HepG2 (cell line): ENCODE measurements at regions not wholly inside any gene's neighbourhood (a gene's known extent, or its start where the extent isn't known, plus 50 kb on each side); places are given as distances from the start of the nearest gene placed in this dataset.
"Not testable (repeated sequence)": the region's sequence is repeated elsewhere in the genome, so short reads cannot be mapped to it uniquely, and the experiment has no call there.

Experiments
- ATAC-seq: fragments of 200-7000 bp; cut with Tn5 transposase; 3 replicates; pipeline ENCODE4 v1.9.1; 2020; ENCODE audit warnings: mild to moderate bottlenecking, moderate library complexity
- BruUV-seq: library from RNA; stranded (reverse); fragments of 400-500 nt; replicated peaks from 2 replicates; lab custom pipeline; 2021; lab: Mats Ljungman, UMichigan
- CTCF ChIA-PET: fragments of 300-600 bp; formaldehyde crosslinking; extraction: SDS; loops from one replicate; lab custom pipeline; 2021; ENCODE audit warnings: low total read pairs, inconsistent platforms, low intra/inter-chr PET ratio; lab: Yijun Ruan, JAX
- POLR2A ChIA-PET: fragments of 350-600 bp; sonication (Branson Sonifier 250); formaldehyde crosslinking; loops from one replicate; lab custom pipeline; 2020; ENCODE audit warnings: antibody characterized with exemption, inconsistent platforms; lab: Yijun Ruan, JAX
- DNase-seq: peaks from one replicate; pipeline ENCODE4 v3.0.0-alpha.2; 2015; ENCODE audit warnings: low spot score
- FAIRE-seq: peaks from 3 replicates; lab custom pipeline; 2011; peaks lifted over from hg19 to GRCh38; lab: Jason Lieb, UNC
- H2AFZ ChIP-seq: one replicate; pipeline ENCODE4 v1.6.1; 2011; ENCODE audit warnings: low read length, inconsistent platforms
- H3K27ac ChIP-seq: fragments of 300-600 bp; 3 replicates; pipeline ENCODE4 v1.8.0; 2011; ENCODE audit warnings: mixed run types, mild to moderate bottlenecking, mixed read lengths, low read length, inconsistent platforms; ENCODE audit not compliant: insufficient read depth; ENCODE audit errors: extremely low read length
- H3K27me3 ChIP-seq, 2 experiments: fragments of 200-600 bp in 1 of 2; 2 replicates in 1 of 2; 3 replicates in 1 of 2; pipeline versions ENCODE4 v1.6.0 to v1.8.0; 2011; ENCODE audit warnings: low read length in 2 of 2, mild to moderate bottlenecking in 2 of 2, moderate library complexity in 2 of 2, inconsistent platforms in 1 of 2; ENCODE audit not compliant: insufficient read depth in 2 of 2, control insufficient read depth in 1 of 2
- H3K36me3 ChIP-seq, 2 experiments: fragments of 200-600 bp in 1 of 2; replicated peaks in 1 of 2; 2 replicates in 1 of 2; 3 replicates in 1 of 2; pipeline versions ENCODE4 v1.5.1 to v1.8.0; 2011; ENCODE audit warnings: low read length in 2 of 2, inconsistent platforms in 1 of 2; ENCODE audit not compliant: insufficient read depth in 2 of 2, control insufficient read depth in 1 of 2
- H3K4me1 ChIP-seq: 2 replicates; pipeline ENCODE4 v1.5.1; 2012; ENCODE audit warnings: low read length, inconsistent platforms; ENCODE audit not compliant: insufficient read depth
- H3K4me2 ChIP-seq: 2 replicates; pipeline ENCODE4 v1.6.0; 2011; ENCODE audit warnings: low read depth, low read length, inconsistent platforms
- H3K4me3 ChIP-seq, 3 experiments: fragments of 200-600 bp in 1 of 3; sonication (generic), shearing (Covaris generic) in 1 of 3; replicated peaks in 1 of 3; 2 replicates each; pipeline ENCODE4 v1.5.1; 2011 to 2016; ENCODE audit warnings: low read length in 3 of 3, inconsistent platforms in 2 of 3, low read depth in 2 of 3, mild to moderate bottlenecking in 2 of 3, control low read depth in 1 of 3, mixed read lengths in 1 of 3; ENCODE audit not compliant: insufficient read depth in 1 of 3
- H3K79me2 ChIP-seq: one replicate; pipeline ENCODE4 v1.6.1; 2011; ENCODE audit warnings: low read length, inconsistent platforms; ENCODE audit not compliant: insufficient read depth
- H3K9ac ChIP-seq: 2 replicates; pipeline ENCODE4 v1.6.0; 2011; ENCODE audit warnings: mild to moderate bottlenecking, low read depth, low read length, inconsistent platforms; ENCODE audit not compliant: insufficient read depth
- H3K9me3 ChIP-seq: 2 replicates; pipeline ENCODE4 v1.5.1; 2012; ENCODE audit warnings: mild to moderate bottlenecking, low read length
- H4K20me1 ChIP-seq: 2 replicates; pipeline ENCODE4 v1.6.0; 2011; ENCODE audit warnings: inconsistent platforms, mild to moderate bottlenecking, low read length, moderate library complexity; ENCODE audit not compliant: insufficient read depth
- NR2F1 ChIP-seq, 2 experiments: fragments of 450-650 bp in 1 of 2; formaldehyde crosslinking in 1 of 2; IDR thresholded peaks; 2 replicates each; pipeline versions ENCODE4 v1.5.0 to v1.6.1; 2016 to 2020; ENCODE audit warnings: mild to moderate bottlenecking in 1 of 2, missing compliant biosample characterization in 1 of 2, missing genetic modification reagents in 1 of 2, moderate library complexity in 1 of 2
- SIX4 ChIP-seq: sonication (generic); formaldehyde crosslinking; IDR thresholded peaks from 2 replicates; pipeline ENCODE4 v1.4.0; 2020; ENCODE audit warnings: missing genetic modification reagents
- TBX3 ChIP-seq: fragments of 450-650 bp; IDR thresholded peaks from 2 replicates; pipeline ENCODE4 v1.6.1; 2017; ENCODE audit warnings: antibody characterized with exemption, mild to moderate bottlenecking, inconsistent platforms, borderline replicate concordance
- ZBTB37 ChIP-seq: sonication (generic); formaldehyde crosslinking; IDR thresholded peaks from 2 replicates; pipeline ENCODE4 v1.4.0; 2020; ENCODE audit warnings: mild to moderate bottlenecking, missing genetic modification reagents
- ZNF609 ChIP-seq: sonication (generic); formaldehyde crosslinking; IDR thresholded peaks from 2 replicates; pipeline ENCODE4 v1.4.0; 2020; ENCODE audit warnings: mild to moderate bottlenecking, missing genetic modification reagents, borderline replicate concordance
- WGBS: methylation state at CpG from one replicate; pipeline ENCODE4 v1.1.6; 2017; ENCODE audit warnings: low lambda C conversion rate; 5-methylcytosine and 5-hydroxymethylcytosine counted together
- in situ Hi-C: cut with HindIII; loops from 2 replicates; pipeline ENCODE4 v1.10.0; 2017; ENCODE audit warnings: low pct_unique_long_range_greater_than_20kb; ENCODE audit not compliant: extremely low pct_ligation_motif_present
- intact Hi-C: fragments of 100-400 bp; cut with micrococcal nuclease; formaldehyde crosslinking; loops from one replicate; pipeline ENCODE4 v1.10.0; 2022; ENCODE audit not compliant: unreplicated experiment

DNA sequence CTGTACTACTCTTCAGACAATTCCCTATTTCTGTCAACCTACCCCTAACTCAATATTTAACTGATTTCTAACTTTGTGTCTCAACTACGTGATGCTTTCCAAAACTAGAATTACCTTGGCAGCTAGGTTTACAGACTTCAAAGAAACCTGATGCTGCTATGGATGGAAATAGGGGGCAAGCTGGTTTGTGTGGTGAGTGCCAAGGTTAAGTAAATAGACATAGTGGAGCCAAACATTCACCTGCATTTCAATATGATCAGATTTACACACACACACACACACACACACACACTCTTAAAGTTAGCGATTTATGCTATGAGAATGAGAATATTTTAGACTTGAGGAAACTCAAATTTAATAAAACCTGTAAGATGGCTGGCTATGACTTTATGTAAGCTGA is 52.1 kb upstream of the POMZP3 start (continued):
- TF ChIP-seq ZNF609 (CRISPR knock-in tag) = peak; percentile 26; the same call in 1 of the 2 replicates
- TF ChIP-seq NR2F1 (CRISPR knock-in tag; IDR thresholded peaks at IDR 0.05) = peak in 1 of 2 experiments; percentile 64; a peak in 1 of 4 replicates
- peak; percentile 39; the same call in 1 of the 2 replicates for TF ChIP-seq SIX4 (CRISPR knock-in tag)
- TF ChIP-seq ZBTB37 (CRISPR knock-in tag) = peak; percentile 89
- peak; percentile 31; the same call in 1 of the 2 replicates for TF ChIP-seq TBX3
- TF ChIP-seq, all 625 proteins: peak for 26; not testable (repeated sequence) for 599

DNA sequence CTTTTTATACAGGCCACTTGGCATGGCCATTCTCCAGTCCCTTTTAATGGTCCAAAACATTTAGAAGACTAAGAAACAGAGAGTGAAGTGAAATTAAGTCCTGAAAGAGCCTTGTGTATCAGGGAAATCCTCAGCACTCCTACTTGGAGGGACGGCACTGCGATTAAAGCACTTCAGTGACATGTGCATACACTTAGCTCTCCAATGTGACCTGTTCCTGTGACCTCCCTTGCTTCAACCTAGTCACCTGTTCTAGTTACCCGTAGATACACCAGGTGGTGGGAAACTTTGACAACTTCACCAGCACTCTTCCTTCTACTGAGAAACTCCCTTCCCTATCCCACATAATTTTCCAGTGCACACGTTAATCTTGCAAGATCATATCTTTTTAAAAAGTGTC is 51.4 kb upstream of the POMZP3 start:
- H3K4me1 ChIP-seq = peaks cover 14% of the 10 kb centered on the region
- H3K27me3 ChIP-seq, CTCF ChIA-PET, H2AFZ ChIP-seq, H3K27ac ChIP-seq, H3K4me2 ChIP-seq, ATAC-seq, BruUV-seq, H4K20me1 ChIP-seq, H3K79me2 ChIP-seq, intact Hi-C loops, in situ Hi-C loops, DNase-seq, POLR2A ChIA-PET, H3K9ac ChIP-seq, H3K36me3 ChIP-seq, H3K4me3 ChIP-seq, H3K9me3 ChIP-seq, FAIRE-seq: not testable (repeated sequence)
- WGBS = 16% methylated on average over 2 of the region's 4 CpGs

- H2AFZ ChIP-seq, H3K27me3 ChIP-seq, CTCF ChIA-PET, intact Hi-C loops, in situ Hi-C loops, BruUV-seq, H4K20me1 ChIP-seq, H3K36me3 ChIP-seq, ATAC-seq, POLR2A ChIA-PET, H3K9me3 ChIP-seq, H3K27ac ChIP-seq, H3K4me2 ChIP-seq, DNase-seq, H3K4me3 ChIP-seq, H3K79me2 ChIP-seq, H3K9ac ChIP-seq: not testable (repeated sequence)
- peaks cover 14% of the 10 kb centered on the region for H3K4me1 ChIP-seq
- 48% methylated on average over 1 of the region's 1 CpG for WGBS
- FAIRE-seq = peak; percentile 12
Observed at GRCh38 chr7:76676890-76677289, 49.8 kb upstream of the POMZP3 start.
